ENCODE measurements at regions not wholly inside any gene's neighbourhood (a gene's known extent, or its start where the extent isn't known, plus 50 kb on each side); places are given as distances from the start of the nearest gene placed in this dataset.

DNA sequence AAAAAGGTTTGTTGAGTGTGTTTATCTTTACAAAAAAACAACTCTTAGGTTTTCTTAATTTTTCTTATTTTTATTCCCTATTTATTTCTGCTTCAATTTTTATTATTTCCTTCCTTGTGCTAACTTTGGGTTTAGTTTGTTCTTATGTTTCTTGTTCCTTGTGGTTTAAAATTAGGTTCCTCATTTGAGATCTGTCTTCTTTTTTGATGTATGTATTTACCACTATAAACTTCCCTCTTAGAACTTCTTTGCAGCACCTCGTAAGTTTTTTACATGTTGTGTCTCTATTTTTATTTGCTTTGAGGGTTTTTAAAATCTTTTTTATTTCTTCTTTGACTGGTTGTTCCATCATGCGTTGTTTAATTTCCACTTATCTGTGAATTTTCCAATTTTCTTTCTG, 1217.1 kb upstream of the CELF2 start:
- TF ChIP-seq CSDC2 (CRISPR knock-in tag; IDR thresholded peaks at IDR 0.05), result no peak
- TF ChIP-seq ZFP30 (CRISPR knock-in tag; IDR thresholded peaks at IDR 0.05), result no peak
- TF ChIP-seq ZNF565 (CRISPR knock-in tag; conservative IDR thresholded peaks at IDR 0.05; ENCODE audit: low read depth), result no peak
- TF ChIP-seq, protein P1, sequence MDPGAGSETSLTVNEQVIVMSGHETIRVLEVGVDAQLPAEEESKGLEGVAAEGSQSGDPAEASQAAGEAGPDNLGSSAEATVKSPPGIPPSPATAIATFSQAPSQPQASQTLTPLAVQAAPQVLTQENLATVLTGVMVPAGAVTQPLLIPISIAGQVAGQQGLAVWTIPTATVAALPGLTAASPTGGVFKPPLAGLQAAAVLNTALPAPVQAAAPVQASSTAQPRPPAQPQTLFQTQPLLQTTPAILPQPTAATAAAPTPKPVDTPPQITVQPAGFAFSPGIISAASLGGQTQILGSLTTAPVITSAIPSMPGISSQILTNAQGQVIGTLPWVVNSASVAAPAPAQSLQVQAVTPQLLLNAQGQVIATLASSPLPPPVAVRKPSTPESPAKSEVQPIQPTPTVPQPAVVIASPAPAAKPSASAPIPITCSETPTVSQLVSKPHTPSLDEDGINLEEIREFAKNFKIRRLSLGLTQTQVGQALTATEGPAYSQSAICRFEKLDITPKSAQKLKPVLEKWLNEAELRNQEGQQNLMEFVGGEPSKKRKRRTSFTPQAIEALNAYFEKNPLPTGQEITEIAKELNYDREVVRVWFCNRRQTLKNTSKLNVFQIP (CRISPR knock-in tag; IDR thresholded peaks at IDR 0.05; ENCODE audit: borderline replicate concordance, low read depth), result no peak
- no peak for TF ChIP-seq ARNTL (CRISPR knock-in tag; IDR thresholded peaks at IDR 0.05; ENCODE audit: borderline replicate concordance, low read depth)
- TF ChIP-seq, protein P2, sequence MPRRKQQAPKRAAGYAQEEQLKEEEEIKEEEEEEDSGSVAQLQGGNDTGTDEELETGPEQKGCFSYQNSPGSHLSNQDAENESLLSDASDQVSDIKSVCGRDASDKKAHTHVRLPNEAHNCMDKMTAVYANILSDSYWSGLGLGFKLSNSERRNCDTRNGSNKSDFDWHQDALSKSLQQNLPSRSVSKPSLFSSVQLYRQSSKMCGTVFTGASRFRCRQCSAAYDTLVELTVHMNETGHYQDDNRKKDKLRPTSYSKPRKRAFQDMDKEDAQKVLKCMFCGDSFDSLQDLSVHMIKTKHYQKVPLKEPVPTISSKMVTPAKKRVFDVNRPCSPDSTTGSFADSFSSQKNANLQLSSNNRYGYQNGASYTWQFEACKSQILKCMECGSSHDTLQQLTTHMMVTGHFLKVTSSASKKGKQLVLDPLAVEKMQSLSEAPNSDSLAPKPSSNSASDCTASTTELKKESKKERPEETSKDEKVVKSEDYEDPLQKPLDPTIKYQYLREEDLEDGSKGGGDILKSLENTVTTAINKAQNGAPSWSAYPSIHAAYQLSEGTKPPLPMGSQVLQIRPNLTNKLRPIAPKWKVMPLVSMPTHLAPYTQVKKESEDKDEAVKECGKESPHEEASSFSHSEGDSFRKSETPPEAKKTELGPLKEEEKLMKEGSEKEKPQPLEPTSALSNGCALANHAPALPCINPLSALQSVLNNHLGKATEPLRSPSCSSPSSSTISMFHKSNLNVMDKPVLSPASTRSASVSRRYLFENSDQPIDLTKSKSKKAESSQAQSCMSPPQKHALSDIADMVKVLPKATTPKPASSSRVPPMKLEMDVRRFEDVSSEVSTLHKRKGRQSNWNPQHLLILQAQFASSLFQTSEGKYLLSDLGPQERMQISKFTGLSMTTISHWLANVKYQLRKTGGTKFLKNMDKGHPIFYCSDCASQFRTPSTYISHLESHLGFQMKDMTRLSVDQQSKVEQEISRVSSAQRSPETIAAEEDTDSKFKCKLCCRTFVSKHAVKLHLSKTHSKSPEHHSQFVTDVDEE (CRISPR knock-in tag; IDR thresholded peaks at IDR 0.05), result no peak
- no peak for TF ChIP-seq ESRRG (CRISPR knock-in tag; IDR thresholded peaks at IDR 0.05)
- no peak for TF ChIP-seq PPARA (CRISPR knock-in tag; IDR thresholded peaks at IDR 0.05; ENCODE audit: borderline replicate concordance)
- ATAC-seq, result no peak

DNA sequence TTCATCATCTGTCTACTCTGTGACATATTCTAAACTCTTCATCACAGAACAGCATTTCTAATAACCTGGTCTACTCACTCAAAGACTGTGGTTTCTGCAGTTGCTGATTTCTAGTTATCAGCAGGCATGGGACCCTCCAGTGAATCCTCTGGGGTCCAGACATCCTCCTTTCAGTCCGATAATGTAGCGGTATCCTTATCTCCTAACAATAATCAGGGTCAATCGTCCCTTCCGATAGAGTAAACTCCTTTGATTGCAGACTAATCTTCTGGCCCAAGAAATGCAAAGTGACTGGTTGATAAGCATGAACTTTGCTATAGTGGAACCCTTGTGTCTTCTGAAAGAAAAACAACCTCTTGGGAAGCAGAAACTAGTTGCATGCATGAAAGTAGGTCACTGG, 1209.8 kb upstream of the CELF2 start:
- TF ChIP-seq, protein P1 (CRISPR knock-in tag; IDR thresholded peaks at IDR 0.05; ENCODE audit: borderline replicate concordance, low read depth), result no peak
- TF ChIP-seq, protein P3, sequence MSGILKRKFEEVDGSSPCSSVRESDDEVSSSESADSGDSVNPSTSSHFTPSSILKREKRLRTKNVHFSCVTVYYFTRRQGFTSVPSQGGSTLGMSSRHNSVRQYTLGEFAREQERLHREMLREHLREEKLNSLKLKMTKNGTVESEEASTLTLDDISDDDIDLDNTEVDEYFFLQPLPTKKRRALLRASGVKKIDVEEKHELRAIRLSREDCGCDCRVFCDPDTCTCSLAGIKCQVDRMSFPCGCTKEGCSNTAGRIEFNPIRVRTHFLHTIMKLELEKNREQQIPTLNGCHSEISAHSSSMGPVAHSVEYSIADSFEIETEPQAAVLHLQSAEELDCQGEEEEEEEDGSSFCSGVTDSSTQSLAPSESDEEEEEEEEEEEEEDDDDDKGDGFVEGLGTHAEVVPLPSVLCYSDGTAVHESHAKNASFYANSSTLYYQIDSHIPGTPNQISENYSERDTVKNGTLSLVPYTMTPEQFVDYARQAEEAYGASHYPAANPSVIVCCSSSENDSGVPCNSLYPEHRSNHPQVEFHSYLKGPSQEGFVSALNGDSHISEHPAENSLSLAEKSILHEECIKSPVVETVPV (CRISPR knock-in tag; IDR thresholded peaks at IDR 0.05), result no peak
- TF ChIP-seq, protein P4, sequence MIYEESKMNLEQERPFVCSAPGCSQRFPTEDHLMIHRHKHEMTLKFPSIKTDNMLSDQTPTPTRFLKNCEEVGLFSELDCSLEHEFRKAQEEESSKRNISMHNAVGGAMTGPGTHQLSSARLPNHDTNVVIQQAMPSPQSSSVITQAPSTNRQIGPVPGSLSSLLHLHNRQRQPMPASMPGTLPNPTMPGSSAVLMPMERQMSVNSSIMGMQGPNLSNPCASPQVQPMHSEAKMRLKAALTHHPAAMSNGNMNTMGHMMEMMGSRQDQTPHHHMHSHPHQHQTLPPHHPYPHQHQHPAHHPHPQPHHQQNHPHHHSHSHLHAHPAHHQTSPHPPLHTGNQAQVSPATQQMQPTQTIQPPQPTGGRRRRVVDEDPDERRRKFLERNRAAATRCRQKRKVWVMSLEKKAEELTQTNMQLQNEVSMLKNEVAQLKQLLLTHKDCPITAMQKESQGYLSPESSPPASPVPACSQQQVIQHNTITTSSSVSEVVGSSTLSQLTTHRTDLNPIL (CRISPR knock-in tag; IDR thresholded peaks at IDR 0.05; ENCODE audit: low read depth), result no peak
- TF ChIP-seq ZFP3 (CRISPR knock-in tag; IDR thresholded peaks at IDR 0.05), result no peak
- TF ChIP-seq GLIS3 (CRISPR knock-in tag; IDR thresholded peaks at IDR 0.05), result no peak
- TF ChIP-seq ZC3H10 (CRISPR knock-in tag; IDR thresholded peaks at IDR 0.05), result no peak
- no peak for TF ChIP-seq CSDC2 (CRISPR knock-in tag; IDR thresholded peaks at IDR 0.05)
- no peak for TF ChIP-seq ZNF8 (CRISPR knock-in tag; IDR thresholded peaks at IDR 0.05)
- no peak for TF ChIP-seq OSR1 (CRISPR knock-in tag; IDR thresholded peaks at IDR 0.05)
- TF ChIP-seq ESRRG (CRISPR knock-in tag; IDR thresholded peaks at IDR 0.05), result no peak
- TF ChIP-seq, protein P5, sequence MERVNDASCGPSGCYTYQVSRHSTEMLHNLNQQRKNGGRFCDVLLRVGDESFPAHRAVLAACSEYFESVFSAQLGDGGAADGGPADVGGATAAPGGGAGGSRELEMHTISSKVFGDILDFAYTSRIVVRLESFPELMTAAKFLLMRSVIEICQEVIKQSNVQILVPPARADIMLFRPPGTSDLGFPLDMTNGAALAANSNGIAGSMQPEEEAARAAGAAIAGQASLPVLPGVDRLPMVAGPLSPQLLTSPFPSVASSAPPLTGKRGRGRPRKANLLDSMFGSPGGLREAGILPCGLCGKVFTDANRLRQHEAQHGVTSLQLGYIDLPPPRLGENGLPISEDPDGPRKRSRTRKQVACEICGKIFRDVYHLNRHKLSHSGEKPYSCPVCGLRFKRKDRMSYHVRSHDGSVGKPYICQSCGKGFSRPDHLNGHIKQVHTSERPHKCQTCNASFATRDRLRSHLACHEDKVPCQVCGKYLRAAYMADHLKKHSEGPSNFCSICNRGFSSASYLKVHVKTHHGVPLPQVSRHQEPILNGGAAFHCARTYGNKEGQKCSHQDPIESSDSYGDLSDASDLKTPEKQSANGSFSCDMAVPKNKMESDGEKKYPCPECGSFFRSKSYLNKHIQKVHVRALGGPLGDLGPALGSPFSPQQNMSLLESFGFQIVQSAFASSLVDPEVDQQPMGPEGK (CRISPR knock-in tag; IDR thresholded peaks at IDR 0.05; ENCODE audit: borderline replicate concordance), result no peak
- no peak for TF ChIP-seq ZFP30 (CRISPR knock-in tag; IDR thresholded peaks at IDR 0.05)
- TF ChIP-seq ARNTL (CRISPR knock-in tag; IDR thresholded peaks at IDR 0.05; ENCODE audit: borderline replicate concordance, low read depth), result no peak
- no peak for TF ChIP-seq BACH2 (CRISPR knock-in tag; IDR thresholded peaks at IDR 0.05; ENCODE audit: borderline replicate concordance)
- TF ChIP-seq TCF4 (CRISPR knock-in tag; IDR thresholded peaks at IDR 0.05; ENCODE audit: borderline replicate concordance), result no peak
- no peak for TF ChIP-seq ZNF70 (CRISPR knock-in tag; IDR thresholded peaks at IDR 0.05)
- TF ChIP-seq, protein P2 (CRISPR knock-in tag; IDR thresholded peaks at IDR 0.05), result no peak
- ATAC-seq, result no peak
